ENCODE measurements at regions not wholly inside any gene's neighbourhood (a gene's known extent, or its start where the extent isn't known, plus 50 kb on each side); places are given as distances from the start of the nearest gene placed in this dataset.

DNA sequence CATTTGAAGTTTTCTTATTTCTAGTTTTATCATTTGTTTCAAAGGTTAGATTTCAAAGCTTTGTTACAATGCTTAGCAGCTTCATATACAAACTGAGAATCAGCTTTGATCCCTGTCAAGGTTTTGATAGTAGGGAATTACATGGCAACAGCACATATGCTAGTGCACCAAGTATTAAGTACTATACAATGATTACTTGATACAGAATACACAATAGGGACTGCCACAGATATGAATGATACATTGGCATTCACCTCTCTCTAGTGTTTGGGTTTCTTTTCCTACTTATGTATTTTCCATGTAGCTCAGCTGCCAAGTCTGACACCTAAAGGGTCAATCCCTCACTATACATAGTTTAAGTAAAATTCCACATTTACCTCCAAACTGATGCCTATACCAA lies 344.0 kb downstream of the FAT4 start:
- Histone ChIP-seq H3K4me1 (ENCODE audit: insufficient read depth) (no peaks in the 10 kb centered on the region), H2AFZ (no peak overlapping the region), H3K27ac (no peak overlapping the region), H3K4me2 (ENCODE audit: unreplicated experiment) (no peak overlapping the region), H3K36me3 (ENCODE audit: low read depth) (no peaks in the 10 kb centered on the region), H3K27me3 (replicated peaks; ENCODE audit: insufficient read depth) (no peaks in the 10 kb centered on the region), H3K9me3 (ENCODE audit: low read depth) (no peaks in the 10 kb centered on the region), H3K9me2 (ENCODE audit: insufficient read depth) (no peaks in the 10 kb centered on the region), H3F3A (ENCODE audit: insufficient read depth) (no peaks in the 10 kb centered on the region), H3K79me2 (ENCODE audit: insufficient read depth) (no peaks in the 10 kb centered on the region), H4K20me1 (ENCODE audit: insufficient read depth) (no peaks in the 10 kb centered on the region), H3K4me3 (no peak overlapping the region), H3K9ac (no peak overlapping the region)
- TF ChIP-seq EZH2phosphoT487 (IDR thresholded peaks at IDR 0.05; ENCODE audit: insufficient read depth, low read depth): no peak
- no peak for TF ChIP-seq EZH2 (IDR thresholded peaks at IDR 0.05; ENCODE audit: insufficient read depth, poor library complexity, severe bottlenecking)
- no peak for DNase-seq
- in situ Hi-C loops (cut with MboI): no loop called here

DNA sequence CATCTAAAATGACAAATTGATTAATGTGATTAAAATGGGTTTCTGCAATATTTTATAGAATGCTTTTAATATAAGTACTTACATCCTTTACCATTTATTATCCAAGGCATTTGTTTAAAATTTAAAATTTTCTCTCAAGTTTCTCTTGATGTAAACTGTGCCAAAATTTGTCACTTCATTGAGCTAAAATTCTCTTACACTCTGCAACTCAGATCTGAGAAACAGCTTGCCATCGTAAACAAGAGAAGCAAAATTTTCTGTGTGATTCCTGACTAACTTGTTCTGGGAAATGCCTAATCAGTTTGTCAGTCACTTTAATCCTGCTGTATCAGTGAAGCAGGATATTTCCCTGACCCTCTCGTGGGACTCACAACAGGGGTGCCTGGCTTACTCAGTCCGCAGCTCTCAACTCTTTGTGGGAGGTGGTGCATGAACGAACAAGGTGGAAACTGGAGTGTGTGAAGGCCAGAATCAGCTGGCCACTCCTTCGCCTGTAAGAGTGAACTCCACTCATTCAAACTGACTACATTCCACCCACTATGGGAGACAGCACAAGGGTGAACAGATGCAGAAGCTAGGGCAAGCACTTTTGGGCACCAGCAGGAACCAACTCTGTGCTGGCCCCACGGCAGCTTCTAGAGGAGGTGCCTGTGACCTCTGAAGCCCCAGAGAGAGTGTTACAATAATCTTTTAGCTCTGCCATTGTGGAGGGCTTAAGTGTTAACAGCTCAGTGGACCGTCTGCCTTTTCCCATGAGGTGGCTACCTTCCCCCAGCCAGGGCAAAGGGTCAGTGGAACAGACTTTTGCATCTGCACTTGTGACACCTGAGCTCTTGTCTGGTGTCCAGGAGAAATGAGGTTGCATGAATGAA lies 349.4 kb downstream of the FAT4 start:
- no peaks in the 10 kb centered on the region for H3K27me3 ChIP-seq (replicated peaks; ENCODE audit: insufficient read depth)
- no peak overlapping the region for H2AFZ ChIP-seq
- no peaks in the 10 kb centered on the region for H3K9me3 ChIP-seq (ENCODE audit: low read depth)
- in situ Hi-C loops (cut with MboI): no loop called here
- H3K9ac ChIP-seq: no peak overlapping the region
- no peak overlapping the region for H3K27ac ChIP-seq
- no peak overlapping the region for H3K4me3 ChIP-seq
- 74 to 82% methylated on average over 7 of the region's 7 CpGs for WGBS, 2 experiments (ENCODE audit: low coverage in 1 of 2, low lambda C conversion rate in 2 of 2, missing lambda C conversion rate in 2 of 2)
- no peak for DNase-seq
- no peaks in the 10 kb centered on the region for H3K4me1 ChIP-seq (ENCODE audit: insufficient read depth)
- no peaks in the 10 kb centered on the region for H3K36me3 ChIP-seq (ENCODE audit: low read depth)
- no peaks in the 10 kb centered on the region for H3F3A ChIP-seq (ENCODE audit: insufficient read depth)
- TF ChIP-seq EZH2 (IDR thresholded peaks at IDR 0.05; ENCODE audit: insufficient read depth, poor library complexity, severe bottlenecking): no peak
- no peak for TF ChIP-seq EZH2phosphoT487 (IDR thresholded peaks at IDR 0.05; ENCODE audit: insufficient read depth, low read depth)
- H3K79me2 ChIP-seq (ENCODE audit: insufficient read depth): no peaks in the 10 kb centered on the region
- no peak overlapping the region for H3K4me2 ChIP-seq (ENCODE audit: unreplicated experiment)
- no peaks in the 10 kb centered on the region for H3K9me2 ChIP-seq (ENCODE audit: insufficient read depth)
- no peaks in the 10 kb centered on the region for H4K20me1 ChIP-seq (ENCODE audit: insufficient read depth)

DNA sequence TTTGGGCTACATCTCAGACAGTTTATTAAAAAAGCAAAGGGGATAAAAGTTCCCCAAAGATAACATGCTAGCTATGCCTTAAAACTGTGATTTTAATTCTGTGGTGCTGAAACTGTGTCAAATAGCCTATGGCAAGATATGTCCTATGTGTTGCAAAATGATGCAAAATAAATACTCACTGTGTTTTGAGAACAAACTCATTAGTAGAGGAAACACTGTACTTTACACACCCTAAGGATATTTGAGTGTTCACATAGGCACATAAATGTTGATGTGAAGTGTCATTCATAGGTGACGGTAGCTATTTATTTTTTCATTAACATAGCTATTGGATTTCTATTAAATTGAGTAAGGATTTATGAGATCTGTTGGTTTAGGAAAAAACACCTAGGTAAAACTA lies 351.9 kb downstream of the FAT4 start:
- Histone ChIP-seq H3F3A (ENCODE audit: insufficient read depth) (no peaks in the 10 kb centered on the region), H3K36me3 (ENCODE audit: low read depth) (no peaks in the 10 kb centered on the region), H3K4me2 (ENCODE audit: unreplicated experiment) (no peak overlapping the region), H3K4me1 (ENCODE audit: insufficient read depth) (no peaks in the 10 kb centered on the region), H3K27me3 (replicated peaks; ENCODE audit: insufficient read depth) (no peaks in the 10 kb centered on the region), H3K79me2 (ENCODE audit: insufficient read depth) (no peaks in the 10 kb centered on the region), H3K4me3 (no peak overlapping the region), H4K20me1 (ENCODE audit: insufficient read depth) (no peaks in the 10 kb centered on the region), H3K27ac (no peak overlapping the region), H3K9ac (no peak overlapping the region), H3K9me3 (ENCODE audit: low read depth) (no peaks in the 10 kb centered on the region), H3K9me2 (ENCODE audit: insufficient read depth) (no peaks in the 10 kb centered on the region), H2AFZ (no peak overlapping the region)
- DNase-seq: no peak
- WGBS, 2 experiments (ENCODE audit: low coverage in 1 of 2, low lambda C conversion rate in 2 of 2, missing lambda C conversion rate in 2 of 2): 98 to 100% methylated on average over 1 of the region's 1 CpG
- in situ Hi-C loops (cut with MboI): no loop called here
- TF ChIP-seq EZH2phosphoT487 (IDR thresholded peaks at IDR 0.05; ENCODE audit: insufficient read depth, low read depth) (no peak), EZH2 (IDR thresholded peaks at IDR 0.05; ENCODE audit: insufficient read depth, poor library complexity, severe bottlenecking) (no peak)

DNA sequence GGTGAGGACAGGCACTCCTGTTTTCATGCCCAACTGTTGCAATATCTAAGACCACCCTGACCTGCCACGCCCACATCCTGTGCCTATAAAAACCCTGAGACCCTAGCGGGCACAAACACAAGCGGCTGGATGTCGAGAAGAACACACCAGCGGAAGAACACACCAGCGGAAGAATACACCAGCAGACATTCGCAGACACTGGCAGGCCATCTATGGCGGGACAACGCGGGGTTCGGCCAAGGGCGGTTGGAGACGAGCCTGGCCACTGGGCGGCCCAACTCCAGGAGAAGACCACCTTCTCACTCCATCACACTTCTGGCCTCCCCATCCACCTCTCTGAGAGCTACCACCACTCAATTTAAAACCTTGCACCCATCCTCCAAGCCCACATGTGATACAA lies 361.4 kb downstream of the FAT4 start:
- in situ Hi-C loops (cut with MboI): no loop called here

More for the DNA sequence above, 361.4 kb downstream of the FAT4 start:
- Histone ChIP-seq H3K9me2 (ENCODE audit: insufficient read depth) (no peaks in the 10 kb centered on the region), H3K79me2 (ENCODE audit: insufficient read depth) (no peaks in the 10 kb centered on the region), H3K27ac (no peak overlapping the region), H3K4me3 (no peak overlapping the region), H4K20me1 (ENCODE audit: insufficient read depth) (no peaks in the 10 kb centered on the region), H3K4me1 (ENCODE audit: insufficient read depth) (no peaks in the 10 kb centered on the region), H3K27me3 (replicated peaks; ENCODE audit: insufficient read depth) (no peaks in the 10 kb centered on the region), H3K36me3 (ENCODE audit: low read depth) (no peaks in the 10 kb centered on the region), H3F3A (ENCODE audit: insufficient read depth) (no peaks in the 10 kb centered on the region), H3K9ac (no peak overlapping the region), H2AFZ (no peak overlapping the region), H3K4me2 (ENCODE audit: unreplicated experiment) (no peak overlapping the region), H3K9me3 (ENCODE audit: low read depth) (no peaks in the 10 kb centered on the region)
- TF ChIP-seq EZH2phosphoT487 (IDR thresholded peaks at IDR 0.05; ENCODE audit: insufficient read depth, low read depth) (no peak), EZH2 (IDR thresholded peaks at IDR 0.05; ENCODE audit: insufficient read depth, poor library complexity, severe bottlenecking) (no peak)
- no peak for DNase-seq
- 94 to 95% methylated on average over 14 of the region's 14 CpGs for WGBS, 2 experiments (ENCODE audit: low coverage in 1 of 2, low lambda C conversion rate in 2 of 2, missing lambda C conversion rate in 2 of 2)

Measured in GM23248 (cell line).